Astrocyte of the spinal cord (primary cell): ENCODE measurements at regions not wholly inside any gene's neighbourhood (a gene's known extent, or its start where the extent isn't known, plus 50 kb on each side); places are given as distances from the start of the nearest gene placed in this dataset.

Experiments used
- DNase-seq: peaks from one replicate; pipeline ENCODE4 v3.0.0; 2011; ENCODE audit warnings: low read depth, low spot score
- H3K4me3 ChIP-seq: 2 replicates; pipeline ENCODE4 v1.5.1; 2011; ENCODE audit warnings: low read depth, mild to moderate bottlenecking, low read length, moderate library complexity
- in situ Hi-C: cut with HindIII; loops from 2 replicates; pipeline ENCODE4 v1.10.0; 2017; ENCODE audit warnings: low sequenced_read_pairs
- TF ChIP-seq, protein P1 (sequence below): IDR thresholded peaks from 2 replicates; pipeline ENCODE4 v1.5.1; 2012; ENCODE audit warnings: low read depth, mild to moderate bottlenecking, low read length, inconsistent platforms

DNA sequence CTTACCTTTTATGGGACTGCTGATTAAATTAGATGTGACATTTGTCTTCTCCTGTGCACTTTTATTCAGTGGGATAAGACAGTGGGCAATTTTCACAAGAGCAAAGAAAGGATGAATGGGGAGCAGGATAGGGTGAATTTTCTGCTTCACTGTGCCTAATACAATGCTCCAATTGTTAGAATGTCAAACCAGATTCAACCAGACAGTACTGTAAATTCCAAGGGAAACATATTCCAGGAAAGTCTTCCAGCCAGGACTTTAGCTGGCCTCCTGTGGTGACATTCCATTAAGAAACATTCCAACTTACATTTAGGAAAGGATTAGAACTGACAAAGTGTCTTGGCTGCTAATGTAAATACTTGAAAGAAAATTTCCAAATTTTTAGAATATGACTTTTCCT, 100.1 kb upstream of the PROK2 start:
- DNase-seq, result no peak
- TF ChIP-seq, protein P1, sequence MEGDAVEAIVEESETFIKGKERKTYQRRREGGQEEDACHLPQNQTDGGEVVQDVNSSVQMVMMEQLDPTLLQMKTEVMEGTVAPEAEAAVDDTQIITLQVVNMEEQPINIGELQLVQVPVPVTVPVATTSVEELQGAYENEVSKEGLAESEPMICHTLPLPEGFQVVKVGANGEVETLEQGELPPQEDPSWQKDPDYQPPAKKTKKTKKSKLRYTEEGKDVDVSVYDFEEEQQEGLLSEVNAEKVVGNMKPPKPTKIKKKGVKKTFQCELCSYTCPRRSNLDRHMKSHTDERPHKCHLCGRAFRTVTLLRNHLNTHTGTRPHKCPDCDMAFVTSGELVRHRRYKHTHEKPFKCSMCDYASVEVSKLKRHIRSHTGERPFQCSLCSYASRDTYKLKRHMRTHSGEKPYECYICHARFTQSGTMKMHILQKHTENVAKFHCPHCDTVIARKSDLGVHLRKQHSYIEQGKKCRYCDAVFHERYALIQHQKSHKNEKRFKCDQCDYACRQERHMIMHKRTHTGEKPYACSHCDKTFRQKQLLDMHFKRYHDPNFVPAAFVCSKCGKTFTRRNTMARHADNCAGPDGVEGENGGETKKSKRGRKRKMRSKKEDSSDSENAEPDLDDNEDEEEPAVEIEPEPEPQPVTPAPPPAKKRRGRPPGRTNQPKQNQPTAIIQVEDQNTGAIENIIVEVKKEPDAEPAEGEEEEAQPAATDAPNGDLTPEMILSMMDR, result no peak
- H3K4me3 ChIP-seq, result no peak overlapping the region
- in situ Hi-C loops, result no loop called here

- in situ Hi-C loops, result no loop called here
- TF ChIP-seq, protein P1, result no peak
- DNase-seq, result no peak
- no peak overlapping the region for H3K4me3 ChIP-seq
Observed at GRCh38 chr3:71881732-71882131, 96.8 kb upstream of the PROK2 start.

DNA sequence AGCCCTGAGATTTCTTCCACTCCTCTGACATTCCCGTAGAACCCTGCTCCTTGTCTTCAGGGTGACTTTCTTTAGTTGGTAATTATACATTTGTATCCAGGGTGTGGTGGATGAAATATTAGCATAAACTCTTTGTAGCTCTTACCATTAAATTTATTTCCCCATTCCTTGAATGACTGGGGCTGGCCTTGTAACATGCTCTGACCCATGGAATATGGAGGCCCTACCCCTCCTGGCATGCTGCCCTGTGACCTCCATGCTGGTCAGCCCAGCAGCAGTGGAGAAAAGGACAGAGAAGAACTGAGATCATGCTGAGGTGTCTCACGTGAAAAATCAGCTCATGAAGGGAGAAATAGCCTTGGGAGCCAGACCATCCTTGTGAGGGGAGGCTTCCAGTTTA, 96.1 kb upstream of the PROK2 start:
- in situ Hi-C loops, result no loop called here
- no peak overlapping the region for H3K4me3 ChIP-seq
- DNase-seq, result no peak
- TF ChIP-seq, protein P1, result no peak

DNA sequence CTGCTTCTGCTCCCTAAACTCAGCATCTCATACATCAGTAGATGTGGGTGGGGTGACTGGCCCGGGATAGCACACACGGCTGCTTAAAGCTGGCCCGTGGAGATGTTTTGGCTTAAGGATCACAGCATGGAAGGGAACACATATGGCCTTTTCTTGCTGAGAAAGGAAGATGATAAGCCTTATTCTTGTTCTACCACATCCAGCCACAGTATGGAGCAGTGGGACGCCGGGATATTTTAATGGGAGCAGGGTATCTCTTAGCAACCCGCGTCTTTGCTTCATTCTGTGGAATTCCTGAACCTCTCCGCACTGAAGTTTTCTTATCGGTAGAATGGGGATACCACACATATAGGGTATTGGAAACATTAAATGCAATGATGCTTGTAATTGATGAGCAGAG, 94.1 kb upstream of the PROK2 start:
- no peak overlapping the region for H3K4me3 ChIP-seq
- TF ChIP-seq, protein P1, result peak; percentile 3
- in situ Hi-C loops, result no loop called here
- DNase-seq, result no peak

- in situ Hi-C loops, result no loop called here
- no peak overlapping the region for H3K4me3 ChIP-seq
- TF ChIP-seq, protein P1, result no peak
- DNase-seq, result no peak
Observed at GRCh38 chr3:71876135-71877105, 91.5 kb upstream of the PROK2 start.

DNA sequence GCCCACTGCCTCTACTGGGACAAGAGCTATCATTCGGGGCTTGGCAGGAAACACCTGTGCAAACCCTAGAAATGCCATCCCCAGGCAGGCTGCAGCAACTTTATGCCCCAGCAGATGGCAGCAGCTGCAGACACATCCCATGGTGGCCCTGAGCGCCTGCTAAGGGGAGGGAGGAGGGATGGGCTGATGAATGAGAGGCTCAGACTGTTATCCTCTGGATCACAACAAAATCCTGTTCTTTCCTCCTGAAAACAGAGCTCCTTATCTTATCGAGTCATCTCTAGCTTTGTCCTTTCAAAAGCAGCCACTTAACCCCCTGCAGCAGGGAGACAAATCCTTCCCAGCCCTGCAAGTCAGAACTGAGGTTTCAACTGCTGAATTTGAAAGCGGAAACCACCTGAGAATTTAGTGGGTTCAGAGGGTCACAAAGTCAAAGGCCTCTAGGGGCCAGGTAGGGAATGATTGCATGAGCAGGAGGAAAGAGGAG, 90.6 kb upstream of the PROK2 start:
- DNase-seq, result peak; percentile 54
- TF ChIP-seq, protein P1, result peak; percentile 91
- H3K4me3 ChIP-seq, result no peak overlapping the region
- in situ Hi-C loops, result no loop called here
